ENCODE measurements at regions not wholly inside any gene's neighbourhood (a gene's known extent, or its start where the extent isn't known, plus 50 kb on each side); places are given as distances from the start of the nearest gene placed in this dataset.

DNA sequence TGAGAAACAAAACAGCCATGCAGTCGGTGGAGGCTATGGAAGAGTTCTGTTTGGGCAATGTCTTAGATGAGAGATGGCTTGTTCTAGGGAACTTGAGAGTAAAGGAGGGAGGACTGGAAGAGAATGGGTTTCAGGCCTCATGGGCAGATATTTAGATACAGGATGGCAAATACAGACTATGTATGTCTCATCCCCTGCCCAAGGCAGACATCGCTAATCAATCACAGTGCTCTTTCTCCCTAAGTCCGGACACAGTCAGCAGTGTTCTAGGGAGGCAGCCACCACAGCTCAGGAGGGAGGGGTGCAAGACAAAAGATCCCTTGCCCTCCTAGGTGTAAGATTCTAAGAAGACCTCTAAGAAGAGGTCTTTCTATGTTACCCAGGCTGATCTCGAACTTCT is 159.3 kb upstream of the TLE3 start:
- no peak overlapping the region for H3K27ac ChIP-seq
- no peaks in the 10 kb centered on the region for H3K36me3 ChIP-seq
- no peaks in the 10 kb centered on the region for H3K4me1 ChIP-seq (replicated peaks)
- H3K9me3 ChIP-seq = no peaks in the 10 kb centered on the region
- DNase-seq (ENCODE audit: low spot score) = no peak
- no peak overlapping the region for H3K4me3 ChIP-seq
- H3K27me3 ChIP-seq (replicated peaks; ENCODE audit: insufficient read depth) = no peaks in the 10 kb centered on the region
- 86% methylated on average over 4 of the region's 4 CpGs for WGBS
- intact Hi-C loops (cut with DNase I) = no loop called here
- TF ChIP-seq POLR2AphosphoS5 (IDR thresholded peaks at IDR 0.05) (no peak), POLR2A (IDR thresholded peaks at IDR 0.05) (no peak)
- TF ChIP-seq, protein P1, sequence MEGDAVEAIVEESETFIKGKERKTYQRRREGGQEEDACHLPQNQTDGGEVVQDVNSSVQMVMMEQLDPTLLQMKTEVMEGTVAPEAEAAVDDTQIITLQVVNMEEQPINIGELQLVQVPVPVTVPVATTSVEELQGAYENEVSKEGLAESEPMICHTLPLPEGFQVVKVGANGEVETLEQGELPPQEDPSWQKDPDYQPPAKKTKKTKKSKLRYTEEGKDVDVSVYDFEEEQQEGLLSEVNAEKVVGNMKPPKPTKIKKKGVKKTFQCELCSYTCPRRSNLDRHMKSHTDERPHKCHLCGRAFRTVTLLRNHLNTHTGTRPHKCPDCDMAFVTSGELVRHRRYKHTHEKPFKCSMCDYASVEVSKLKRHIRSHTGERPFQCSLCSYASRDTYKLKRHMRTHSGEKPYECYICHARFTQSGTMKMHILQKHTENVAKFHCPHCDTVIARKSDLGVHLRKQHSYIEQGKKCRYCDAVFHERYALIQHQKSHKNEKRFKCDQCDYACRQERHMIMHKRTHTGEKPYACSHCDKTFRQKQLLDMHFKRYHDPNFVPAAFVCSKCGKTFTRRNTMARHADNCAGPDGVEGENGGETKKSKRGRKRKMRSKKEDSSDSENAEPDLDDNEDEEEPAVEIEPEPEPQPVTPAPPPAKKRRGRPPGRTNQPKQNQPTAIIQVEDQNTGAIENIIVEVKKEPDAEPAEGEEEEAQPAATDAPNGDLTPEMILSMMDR (IDR thresholded peaks at IDR 0.05) = no peak

DNA sequence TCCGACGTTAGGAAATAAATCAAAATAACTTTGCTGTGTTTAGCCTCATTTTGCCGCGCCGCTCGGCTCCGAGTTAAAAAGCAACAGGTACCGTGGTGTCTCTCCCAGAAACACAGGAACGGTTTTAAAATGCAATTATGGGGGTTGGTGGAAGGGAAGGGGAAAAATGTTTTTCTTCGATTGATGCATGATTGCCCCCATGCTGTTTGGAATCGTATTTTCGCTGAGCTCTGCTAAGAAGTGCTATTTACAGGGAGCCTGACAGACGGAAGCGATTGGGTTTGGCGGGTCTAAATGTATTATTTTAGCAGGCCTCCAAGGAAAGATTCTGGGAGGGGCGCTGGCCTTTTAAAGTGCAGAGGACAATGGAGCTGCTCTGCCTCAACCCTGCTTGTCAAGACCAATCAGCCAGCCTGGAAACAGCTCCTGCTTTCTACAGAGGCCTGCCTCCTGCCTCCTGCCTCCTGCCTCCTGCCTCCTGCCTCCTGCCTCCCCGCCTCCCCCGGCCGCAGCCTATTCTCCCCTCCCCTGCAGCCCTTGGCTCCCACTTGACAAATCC is 156.7 kb upstream of the TLE3 start:
- intact Hi-C loops (cut with DNase I) = no loop called here
- Histone ChIP-seq H3K36me3 (no peaks in the 10 kb centered on the region), H3K27ac (no peak overlapping the region), H3K4me1 (replicated peaks) (no peaks in the 10 kb centered on the region), H3K9me3 (no peaks in the 10 kb centered on the region), H3K27me3 (replicated peaks; ENCODE audit: insufficient read depth) (no peaks in the 10 kb centered on the region), H3K4me3 (no peak overlapping the region)
- WGBS = 89% methylated on average over 19 of the region's 19 CpGs
- no peak for DNase-seq (ENCODE audit: low spot score)
- TF ChIP-seq POLR2A (IDR thresholded peaks at IDR 0.05) (no peak), POLR2AphosphoS5 (IDR thresholded peaks at IDR 0.05) (no peak)
- TF ChIP-seq, protein P1 (IDR thresholded peaks at IDR 0.05) = no peak

DNA sequence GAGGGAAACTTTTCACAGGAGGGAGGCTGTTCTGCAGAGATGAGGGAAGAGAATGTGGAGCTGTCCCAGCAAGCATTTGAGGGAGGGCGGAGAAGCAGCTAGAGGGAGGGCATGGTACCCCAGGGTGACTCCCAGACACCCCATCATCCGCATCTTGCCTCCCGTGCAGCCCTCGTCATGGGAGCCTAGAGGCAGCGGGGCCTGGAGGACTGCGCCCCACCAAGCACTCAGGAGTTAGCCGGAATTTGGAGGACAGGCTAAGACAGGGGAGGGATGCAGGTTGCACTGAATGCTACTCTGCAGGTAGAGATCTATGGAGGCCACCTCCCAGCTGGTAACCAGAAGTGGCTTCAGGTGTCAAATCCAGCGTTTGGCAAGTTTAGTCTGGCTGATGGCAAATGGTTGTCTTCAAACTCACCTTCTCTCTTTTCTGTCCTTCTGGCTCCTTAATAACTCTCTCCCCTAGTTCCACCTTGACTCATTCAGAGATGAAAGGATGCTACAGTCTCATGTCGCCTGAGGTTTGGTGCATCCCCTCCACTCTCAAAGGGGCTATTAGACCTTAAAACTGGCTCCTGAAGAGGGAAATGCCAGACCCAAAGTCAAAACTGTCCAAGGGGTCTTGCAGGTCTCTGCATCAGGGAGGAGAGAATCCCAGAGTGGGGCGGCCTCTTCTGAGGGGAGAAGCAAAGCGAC is 155.9 kb upstream of the TLE3 start:
- DNase-seq (ENCODE audit: low spot score) = no peak
- TF ChIP-seq POLR2A (IDR thresholded peaks at IDR 0.05) (no peak), POLR2AphosphoS5 (IDR thresholded peaks at IDR 0.05) (no peak)
- TF ChIP-seq, protein P1 (IDR thresholded peaks at IDR 0.05) = no peak
- H3K36me3 ChIP-seq = no peaks in the 10 kb centered on the region
- no peak overlapping the region for H3K27ac ChIP-seq
- H3K9me3 ChIP-seq = no peaks in the 10 kb centered on the region
- no peaks in the 10 kb centered on the region for H3K27me3 ChIP-seq (replicated peaks; ENCODE audit: insufficient read depth)
- H3K4me3 ChIP-seq = no peak overlapping the region
- no peaks in the 10 kb centered on the region for H3K4me1 ChIP-seq (replicated peaks)
- 96% methylated on average over 11 of the region's 11 CpGs for WGBS
- intact Hi-C loops (cut with DNase I) = no loop called here

DNA sequence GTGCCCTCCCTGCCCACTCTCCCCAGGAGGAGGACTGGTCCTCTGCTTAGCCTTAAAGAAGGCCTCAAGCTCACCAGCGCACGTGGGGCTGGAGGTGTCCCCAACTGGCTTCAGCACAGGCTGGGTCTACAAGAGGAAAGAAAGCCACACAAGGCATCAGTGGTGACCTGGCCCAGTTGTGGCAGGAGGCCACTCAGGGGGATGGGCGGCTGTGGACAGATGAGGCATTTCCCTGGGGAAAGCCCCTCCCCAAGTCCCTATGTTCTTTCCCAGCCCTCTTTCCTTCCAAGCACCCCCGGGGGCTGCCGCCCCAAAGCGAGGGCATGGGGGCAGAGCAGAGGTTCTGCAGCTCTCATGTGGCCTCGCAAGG is 155.2 kb upstream of the TLE3 start:
- no peak overlapping the region for H3K27ac ChIP-seq
- 90% methylated on average over 7 of the region's 7 CpGs for WGBS
- no peaks in the 10 kb centered on the region for H3K9me3 ChIP-seq
- no peaks in the 10 kb centered on the region for H3K36me3 ChIP-seq
- H3K4me1 ChIP-seq (replicated peaks) = no peaks in the 10 kb centered on the region
- intact Hi-C loops (cut with DNase I) = no loop called here
- TF ChIP-seq, protein P1 (IDR thresholded peaks at IDR 0.05) = no peak
- TF ChIP-seq POLR2A (IDR thresholded peaks at IDR 0.05) (no peak), POLR2AphosphoS5 (IDR thresholded peaks at IDR 0.05) (no peak)
- DNase-seq (ENCODE audit: low spot score) = no peak
- H3K4me3 ChIP-seq = no peak overlapping the region
- peaks cover 1% of the 10 kb centered on the region for H3K27me3 ChIP-seq (replicated peaks; ENCODE audit: insufficient read depth)

All from prostate gland (tissue), 2 donors.